ENCODE measurements at regions not wholly inside any gene's neighbourhood (a gene's known extent, or its start where the extent isn't known, plus 50 kb on each side); places are given as distances from the start of the nearest gene placed in this dataset.

- TF ChIP-seq CTCF (IDR thresholded peaks at IDR 0.05) (no peak), POLR2A (IDR thresholded peaks at IDR 0.05) (no peak)
Observed at GRCh38 chr10:105989995-105990394, 1174.5 kb downstream of the SORCS1 start.

Measured in lower leg skin (tissue), 3 donors.